ENCODE measurements at regions not wholly inside any gene's neighbourhood (a gene's known extent, or its start where the extent isn't known, plus 50 kb on each side); places are given as distances from the start of the nearest gene placed in this dataset.
"Not testable (repeated sequence)": the region's sequence is repeated elsewhere in the genome, so short reads cannot be mapped to it uniquely, and the experiment has no call there.

DNA sequence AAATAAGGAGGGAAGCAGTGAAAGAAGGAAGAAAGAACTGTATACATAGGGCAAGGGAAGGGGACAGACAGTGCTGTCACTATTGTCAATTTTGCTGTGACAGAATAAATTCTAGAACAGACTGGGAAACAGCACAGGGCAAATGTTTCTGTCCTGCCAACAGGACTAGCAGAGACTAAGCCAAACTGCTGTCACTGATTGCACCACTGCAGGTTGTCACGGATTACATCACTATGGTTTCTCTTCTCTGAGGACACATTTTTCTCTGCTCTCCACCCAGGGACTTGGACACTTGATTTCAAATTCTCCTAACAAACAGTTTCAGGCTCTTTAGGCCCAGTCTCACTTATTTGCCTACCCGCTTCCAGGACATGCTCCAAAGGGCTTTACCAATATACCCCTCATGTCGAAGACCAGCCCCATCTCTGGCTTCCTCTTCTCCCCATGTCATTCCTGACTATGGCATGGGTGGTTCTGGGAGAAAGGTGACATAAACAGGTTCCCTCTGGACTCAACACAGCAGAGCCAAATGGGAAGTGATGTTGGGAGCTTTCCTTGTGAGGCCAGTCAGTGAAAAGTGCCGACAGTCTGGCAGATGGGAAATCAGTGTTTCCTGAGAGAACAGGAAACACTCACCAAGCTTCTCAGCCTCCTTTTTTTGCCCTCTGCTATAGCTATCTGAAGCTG lies 70.2 kb upstream of the ST3GAL6 start:
- no peak overlapping the region for H3K27ac Mint-ChIP-seq

DNA sequence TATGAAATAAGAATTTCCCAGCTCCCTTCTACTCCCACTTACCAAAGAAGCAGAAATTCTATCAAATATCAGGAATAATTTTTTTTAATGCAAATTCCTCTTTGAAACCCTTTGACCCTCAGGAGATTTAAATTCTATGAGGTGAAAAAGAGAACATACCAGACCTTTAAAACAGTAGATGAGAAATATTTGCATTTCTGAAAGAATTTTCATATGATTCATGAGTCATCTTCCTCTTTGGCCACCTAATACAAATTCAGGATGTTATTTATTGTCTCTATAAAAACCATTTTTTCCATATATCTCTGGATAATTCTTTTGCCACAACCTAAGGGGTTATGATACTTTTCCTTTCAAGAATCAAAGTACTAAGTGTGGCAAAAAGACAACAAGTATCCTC lies 67.3 kb upstream of the ST3GAL6 start:
- H3K36me3 Mint-ChIP-seq: no peaks in the 10 kb centered on the region
- H3K27ac Mint-ChIP-seq: no peak overlapping the region
- DNase-seq (ENCODE audit: low spot score in 2 of 2) (no peak), ATAC-seq (no peak)
- no peaks in the 10 kb centered on the region for H3K9me3 Mint-ChIP-seq
- no peaks in the 10 kb centered on the region for H3K4me1 Mint-ChIP-seq
- no peak overlapping the region for H3K4me3 Mint-ChIP-seq

More for the DNA sequence above, 70.2 kb upstream of the ST3GAL6 start:
- Mint-ChIP-seq H3K4me1 (no peaks in the 10 kb centered on the region), H3K4me3 (no peak overlapping the region), H3K9me3 (no peaks in the 10 kb centered on the region), H3K36me3 (no peaks in the 10 kb centered on the region)
- DNase-seq (ENCODE audit: low spot score in 2 of 2): no peak
- no peak for ATAC-seq

DNA sequence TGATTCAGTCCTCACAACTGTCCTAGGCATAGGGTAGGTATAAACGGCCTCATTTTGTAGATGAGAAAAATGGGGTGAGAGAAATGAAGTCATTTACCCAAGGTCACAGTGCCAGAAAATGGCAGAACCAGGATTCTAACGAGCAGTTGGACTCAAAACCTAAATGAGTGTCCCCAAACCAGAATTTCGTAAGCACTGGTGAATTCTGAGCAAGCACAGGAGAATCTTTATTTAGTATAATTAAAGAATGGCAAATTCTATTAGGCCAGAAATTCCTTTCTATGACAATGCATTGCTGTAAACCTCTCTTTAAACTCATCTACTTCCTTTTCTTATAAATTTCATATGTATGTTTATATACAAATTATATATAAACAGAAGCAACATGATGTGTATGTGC lies 66.8 kb upstream of the ST3GAL6 start:
- not testable (repeated sequence) for H3K4me1 Mint-ChIP-seq; DNase-seq (ENCODE audit: low spot score in 2 of 2); ATAC-seq; H3K4me3 Mint-ChIP-seq; H3K9me3 Mint-ChIP-seq; H3K36me3 Mint-ChIP-seq; H3K27ac Mint-ChIP-seq

DNA sequence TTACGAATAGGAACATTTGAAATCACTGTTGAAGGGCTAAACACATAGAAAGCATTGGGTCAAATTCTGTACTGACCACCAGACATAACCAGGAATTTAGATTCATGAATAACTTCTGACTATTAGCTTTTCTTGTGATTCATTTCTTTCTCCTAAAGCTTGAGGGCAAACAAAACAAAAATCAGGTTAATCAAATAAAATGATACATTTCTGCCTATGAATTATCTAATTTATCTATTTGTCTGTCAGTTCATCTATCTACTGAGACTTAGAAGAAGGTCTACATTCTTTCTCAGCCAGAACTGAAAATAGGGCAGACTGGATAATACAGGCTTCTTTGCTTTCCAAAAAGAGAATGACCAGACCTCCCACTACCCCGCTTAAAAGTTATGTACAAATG lies 65.9 kb upstream of the ST3GAL6 start:
- no peaks in the 10 kb centered on the region for H3K4me1 Mint-ChIP-seq
- H3K27ac Mint-ChIP-seq: no peak overlapping the region
- ATAC-seq (no peak), DNase-seq (ENCODE audit: low spot score in 2 of 2) (no peak)
- H3K4me3 Mint-ChIP-seq: no peak overlapping the region
- H3K36me3 Mint-ChIP-seq: no peaks in the 10 kb centered on the region
- H3K9me3 Mint-ChIP-seq: no peaks in the 10 kb centered on the region

DNA sequence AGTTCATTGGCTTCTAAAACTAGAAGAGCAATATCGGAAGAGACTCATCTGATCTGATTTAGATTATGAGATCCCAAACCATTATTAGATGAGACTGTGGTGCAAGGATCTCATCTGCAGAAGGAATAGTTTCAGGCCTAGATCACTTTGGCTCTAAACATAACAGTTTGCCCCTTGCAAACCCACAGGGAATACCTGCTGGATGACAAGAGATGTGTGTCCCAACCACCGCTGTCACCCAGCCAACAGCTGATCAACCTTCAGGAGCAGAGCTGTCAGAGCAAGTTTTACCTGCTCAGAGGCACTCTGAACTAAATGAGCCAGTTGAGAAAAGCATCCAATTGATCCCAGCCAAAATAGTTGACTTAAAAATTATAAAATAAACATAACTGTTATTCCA lies 64.0 kb upstream of the ST3GAL6 start:
- no peaks in the 10 kb centered on the region for H3K36me3 Mint-ChIP-seq
- DNase-seq (ENCODE audit: low spot score in 2 of 2) (no peak), ATAC-seq (no peak)
- H3K27ac Mint-ChIP-seq: no peak overlapping the region
- no peak overlapping the region for H3K4me3 Mint-ChIP-seq
- no peaks in the 10 kb centered on the region for H3K9me3 Mint-ChIP-seq
- H3K4me1 Mint-ChIP-seq: no peaks in the 10 kb centered on the region

DNA sequence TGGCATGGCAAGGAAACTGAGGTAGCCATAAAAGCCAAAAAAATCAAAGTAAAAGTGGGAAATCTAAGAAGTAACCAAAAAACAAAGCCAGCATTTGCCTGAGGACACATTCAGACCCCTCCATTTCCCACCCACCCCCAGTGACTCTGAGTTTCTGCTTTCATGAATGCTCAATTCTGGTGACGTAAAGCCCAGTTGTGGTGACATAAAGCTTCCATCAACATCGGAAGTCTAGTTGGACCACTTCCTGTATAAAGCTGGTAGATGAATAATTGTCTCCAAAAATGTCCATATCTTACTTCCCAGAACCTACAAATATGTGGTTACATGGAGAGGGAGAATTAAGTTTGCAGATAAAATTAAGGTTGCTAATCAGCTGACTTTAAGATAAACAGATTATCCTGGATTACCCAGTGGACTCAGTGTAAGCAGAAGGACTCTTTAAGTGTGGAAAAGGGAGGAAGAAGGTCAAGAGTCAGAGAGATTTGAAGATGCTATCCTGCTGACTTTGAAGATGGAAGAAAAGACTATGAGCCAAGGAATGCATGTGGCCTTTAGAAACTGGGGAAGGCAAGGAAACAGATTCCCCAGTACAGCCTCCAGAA lies 62.0 kb upstream of the ST3GAL6 start:
- DNase-seq (ENCODE audit: low spot score in 2 of 2) (no peak), ATAC-seq (no peak)
- no peaks in the 10 kb centered on the region for H3K9me3 Mint-ChIP-seq
- H3K27ac Mint-ChIP-seq: no peak overlapping the region
- H3K4me1 Mint-ChIP-seq: no peaks in the 10 kb centered on the region
- no peak overlapping the region for H3K4me3 Mint-ChIP-seq
- H3K36me3 Mint-ChIP-seq: no peaks in the 10 kb centered on the region

DNA sequence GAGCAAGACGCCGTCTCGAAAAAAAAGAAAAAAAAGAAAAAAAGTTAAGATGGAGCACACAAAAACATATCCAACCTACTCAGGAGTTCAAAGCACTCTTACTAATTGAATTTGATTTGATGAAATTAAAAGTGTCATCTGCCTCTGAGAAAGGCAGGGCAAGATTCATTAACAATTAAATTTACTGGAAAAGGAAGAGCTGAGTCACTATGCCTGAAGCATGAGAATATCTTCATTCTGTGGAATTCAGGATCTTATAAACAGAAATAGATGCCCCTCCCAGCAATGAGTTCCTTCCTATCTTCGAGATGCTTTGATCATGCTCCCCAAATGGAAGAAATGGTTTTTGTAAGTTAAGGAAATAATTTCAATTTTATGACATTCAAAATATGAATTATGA lies 61.0 kb upstream of the ST3GAL6 start:
- Mint-ChIP-seq H3K4me1 (no peaks in the 10 kb centered on the region), H3K27ac (no peak overlapping the region), H3K36me3 (no peaks in the 10 kb centered on the region), H3K9me3 (no peaks in the 10 kb centered on the region), H3K4me3 (no peak overlapping the region)
- DNase-seq (ENCODE audit: low spot score in 2 of 2): no peak
- ATAC-seq: no peak

DNA sequence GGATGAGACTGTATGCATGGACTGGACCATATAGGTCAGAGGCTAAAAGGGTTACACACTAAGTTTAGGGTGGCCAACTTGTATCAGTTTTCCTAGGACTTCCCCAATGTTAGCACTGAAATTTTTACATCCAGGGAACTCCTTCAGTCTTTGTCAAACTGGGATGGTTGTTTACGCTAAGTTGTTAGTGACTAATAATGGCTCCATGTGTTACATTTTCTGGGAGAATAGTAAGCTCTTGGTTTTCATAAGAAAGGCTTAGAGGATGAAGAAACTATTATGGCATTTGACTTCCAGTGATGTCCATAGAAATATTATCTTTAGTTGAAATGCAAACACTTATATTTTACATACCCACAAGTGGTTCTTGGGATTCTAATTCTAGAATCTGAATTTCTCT lies 57.9 kb upstream of the ST3GAL6 start:
- ATAC-seq: no peak
- no peak for DNase-seq (ENCODE audit: low spot score in 2 of 2)
- Mint-ChIP-seq H3K36me3 (no peaks in the 10 kb centered on the region), H3K4me3 (no peak overlapping the region), H3K4me1 (no peaks in the 10 kb centered on the region), H3K9me3 (no peaks in the 10 kb centered on the region), H3K27ac (no peak overlapping the region)

DNA sequence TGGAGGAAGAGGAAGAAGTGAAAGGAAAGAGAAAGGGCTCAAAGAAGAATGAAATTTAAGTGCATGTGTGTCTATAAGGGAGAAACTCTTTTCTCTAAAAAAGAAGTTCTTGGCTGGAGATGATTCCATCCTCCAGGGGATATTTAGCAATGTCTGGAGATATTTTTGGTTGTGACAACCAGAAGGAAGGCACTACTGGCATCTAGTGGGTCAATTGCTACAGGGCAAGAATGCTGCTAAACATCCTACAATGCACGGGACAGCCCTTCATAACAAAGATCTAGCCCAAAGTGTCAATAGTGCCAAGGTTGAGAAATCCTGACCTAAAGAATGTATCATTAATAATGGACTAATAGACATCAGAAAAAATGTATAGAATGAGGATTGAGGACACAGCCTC lies 57.4 kb upstream of the ST3GAL6 start:
- Mint-ChIP-seq H3K27ac (no peak overlapping the region), H3K36me3 (no peaks in the 10 kb centered on the region), H3K4me1 (no peaks in the 10 kb centered on the region), H3K4me3 (no peak overlapping the region), H3K9me3 (no peaks in the 10 kb centered on the region)
- DNase-seq (ENCODE audit: low spot score in 2 of 2) (no peak), ATAC-seq (no peak)

DNA sequence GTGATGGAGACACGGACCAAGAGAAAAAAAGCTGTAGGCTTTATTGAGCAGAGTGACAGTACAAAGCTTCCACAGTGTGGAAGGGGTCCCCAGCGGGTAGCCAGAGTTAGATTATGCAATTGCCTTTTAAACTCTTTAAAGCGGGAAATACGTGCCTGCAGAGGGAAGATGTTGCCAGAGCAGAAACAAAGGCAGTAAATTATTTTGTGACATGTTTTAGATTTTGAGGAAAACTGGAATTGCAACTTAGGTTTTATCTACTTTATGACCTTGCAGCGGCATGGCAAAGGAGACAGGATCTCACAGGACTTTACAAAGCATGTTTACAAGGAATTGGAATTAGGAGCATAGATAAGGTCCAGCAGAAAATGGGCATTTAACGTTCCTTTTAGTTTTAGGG lies 54.5 kb upstream of the ST3GAL6 start:
- not testable (repeated sequence) for H3K9me3 Mint-ChIP-seq; H3K4me3 Mint-ChIP-seq; H3K4me1 Mint-ChIP-seq; DNase-seq (ENCODE audit: low spot score in 2 of 2); H3K27ac Mint-ChIP-seq; H3K36me3 Mint-ChIP-seq; ATAC-seq

DNA sequence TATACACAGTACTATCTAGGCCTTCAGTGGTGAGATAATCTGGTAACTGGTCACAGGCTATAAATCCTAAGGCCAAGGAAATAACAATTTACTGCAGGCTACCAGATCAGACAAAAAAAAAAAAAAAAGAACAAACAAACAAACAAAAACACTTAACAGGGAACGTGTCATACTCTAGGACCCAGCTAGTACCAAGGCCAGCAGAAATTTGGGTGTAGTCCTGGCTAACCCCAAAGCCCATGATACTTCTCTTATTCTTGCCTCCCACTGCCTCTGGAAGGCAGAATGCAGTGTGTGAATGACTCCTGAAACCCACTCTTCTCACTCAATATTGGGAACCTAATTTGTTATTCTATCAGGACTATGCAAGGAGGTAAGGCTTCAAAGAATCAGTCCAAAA lies 53.7 kb upstream of the ST3GAL6 start:
- no peak overlapping the region for H3K27ac Mint-ChIP-seq
- ATAC-seq (no peak), DNase-seq (ENCODE audit: low spot score in 2 of 2) (no peak)

DNA sequence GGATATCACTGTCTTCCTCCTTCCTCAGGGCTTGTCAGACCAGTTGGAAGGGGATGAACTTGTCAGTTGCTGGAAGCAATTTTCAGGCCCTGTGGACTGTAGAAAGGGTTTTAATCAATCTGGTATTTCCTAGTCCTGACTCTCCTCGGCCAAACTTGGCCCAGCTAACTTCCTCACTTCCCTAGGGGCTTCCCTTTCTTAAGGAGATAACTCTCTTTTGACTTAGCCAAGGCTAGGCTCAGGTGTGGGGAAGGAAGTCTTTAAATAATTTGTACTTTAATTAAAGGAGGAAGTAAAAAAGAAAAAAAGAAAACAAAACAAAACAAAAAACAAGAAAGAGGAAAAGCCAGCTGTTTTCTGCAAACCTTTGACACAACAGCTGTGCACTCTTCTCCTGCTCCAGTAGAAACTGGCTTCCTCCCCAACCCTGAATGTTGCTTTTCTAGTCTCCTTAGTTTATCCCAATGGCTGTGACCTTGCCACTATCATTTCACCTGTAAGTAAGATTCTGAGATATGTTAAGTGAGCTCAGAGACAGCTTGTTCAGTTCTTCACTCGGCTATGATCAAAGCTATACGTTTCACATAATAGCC lies 53.0 kb upstream of the ST3GAL6 start:
- Mint-ChIP-seq H3K36me3 (no peaks in the 10 kb centered on the region), H3K4me1 (no peaks in the 10 kb centered on the region), H3K27ac (no peak overlapping the region), H3K4me3 (no peak overlapping the region), H3K9me3 (no peaks in the 10 kb centered on the region)
- no peak for DNase-seq (ENCODE audit: low spot score in 2 of 2)
- ATAC-seq: no peak

More for the DNA sequence above, 53.7 kb upstream of the ST3GAL6 start:
- H3K9me3 Mint-ChIP-seq: no peaks in the 10 kb centered on the region
- H3K4me1 Mint-ChIP-seq: no peaks in the 10 kb centered on the region
- no peak overlapping the region for H3K4me3 Mint-ChIP-seq
- H3K36me3 Mint-ChIP-seq: no peaks in the 10 kb centered on the region

DNA sequence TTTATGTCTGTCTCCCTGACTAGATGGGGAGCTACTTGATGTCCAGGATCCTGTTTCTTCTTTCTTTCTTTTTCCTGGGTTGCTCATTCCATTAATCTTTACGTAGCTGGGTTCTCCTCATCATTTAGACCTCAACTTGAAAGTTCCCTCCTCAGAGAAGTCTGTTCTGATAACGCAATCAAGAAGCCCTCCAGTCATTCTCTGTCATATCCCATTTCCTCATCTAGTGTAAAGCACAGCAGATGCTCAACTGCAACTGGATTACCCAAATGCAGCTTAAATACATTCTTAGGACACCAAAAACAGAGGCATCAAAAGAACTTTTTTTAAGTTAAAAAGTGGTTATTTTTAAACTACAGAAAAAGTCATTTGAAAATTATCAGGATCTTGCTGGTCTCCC lies 51.7 kb upstream of the ST3GAL6 start:
- H3K4me3 Mint-ChIP-seq: no peak overlapping the region
- ATAC-seq (no peak), DNase-seq (ENCODE audit: low spot score in 2 of 2) (no peak)
- H3K27ac Mint-ChIP-seq: no peak overlapping the region
- H3K4me1 Mint-ChIP-seq: no peaks in the 10 kb centered on the region
- no peaks in the 10 kb centered on the region for H3K9me3 Mint-ChIP-seq
- H3K36me3 Mint-ChIP-seq: no peaks in the 10 kb centered on the region

DNA sequence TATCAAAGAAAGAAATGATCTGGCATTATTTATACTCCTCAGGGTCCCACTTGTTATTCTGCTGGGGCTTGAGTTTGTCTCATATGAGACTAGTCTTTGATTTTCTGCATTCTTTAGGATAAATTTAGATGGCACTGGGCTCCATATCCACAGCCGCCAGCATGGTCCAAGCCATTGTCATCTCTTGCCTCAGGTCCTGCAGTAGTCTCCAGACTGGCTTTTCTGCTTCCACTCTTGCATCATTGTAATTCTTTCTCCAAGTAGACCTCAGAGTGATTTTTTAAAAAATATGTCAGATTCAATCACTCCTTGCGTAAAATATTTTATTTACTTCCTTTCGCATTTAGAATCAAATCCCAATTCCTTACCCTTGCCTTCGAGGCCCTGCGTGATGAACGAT lies 50.4 kb upstream of the ST3GAL6 start:
- no peak overlapping the region for H3K4me3 Mint-ChIP-seq

DNA sequence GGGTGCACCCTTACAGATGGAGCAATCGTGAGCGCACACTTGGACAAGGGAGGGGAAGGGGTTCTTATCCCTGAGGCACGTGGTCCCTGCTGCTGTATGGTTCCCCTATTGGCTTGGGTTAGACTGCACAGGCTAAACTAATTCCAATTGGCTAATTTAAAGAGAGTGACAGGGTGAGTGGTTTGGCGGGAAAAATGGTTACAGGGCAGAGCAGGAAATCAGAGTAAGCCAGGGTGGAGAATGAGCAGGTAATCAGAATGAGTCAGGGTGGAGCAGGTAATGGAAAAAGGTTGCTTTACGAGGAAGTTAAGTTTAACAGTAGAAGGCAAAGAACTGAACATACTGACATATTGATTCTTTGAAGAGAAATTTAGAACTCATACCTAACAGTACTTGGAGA lies 49.8 kb upstream of the ST3GAL6 start:
- not testable (repeated sequence) for H3K9me3 Mint-ChIP-seq; ATAC-seq; H3K4me1 Mint-ChIP-seq; DNase-seq (ENCODE audit: low spot score in 2 of 2); H3K27ac Mint-ChIP-seq; H3K36me3 Mint-ChIP-seq; H3K4me3 Mint-ChIP-seq

More for the DNA sequence above, 50.4 kb upstream of the ST3GAL6 start:
- peaks cover 3% of the 10 kb centered on the region for H3K9me3 Mint-ChIP-seq
- no peak overlapping the region for H3K27ac Mint-ChIP-seq
- H3K4me1 Mint-ChIP-seq: no peaks in the 10 kb centered on the region
- no peak for DNase-seq (ENCODE audit: low spot score in 2 of 2)
- no peak for ATAC-seq
- H3K36me3 Mint-ChIP-seq: no peaks in the 10 kb centered on the region
